Body of pancreas (tissue), 4 donors: ENCODE measurements at regions not wholly inside any gene's neighbourhood (a gene's known extent, or its start where the extent isn't known, plus 50 kb on each side); places are given as distances from the start of the nearest gene placed in this dataset.

Experiments
- POLR2A ChIP-seq, 3 donors: fragments of 450-650 bp; IDR thresholded peaks; one replicate each; pipeline ENCODE4 v1.6.1; 2016; ENCODE audit warnings: antibody characterized with exemption in 3 of 3, mild to moderate bottlenecking in 2 of 3
- TF ChIP-seq, protein P1 (sequence below), 7 experiments: fragments of 450-650 bp in 4 of 7; fragments of 200-600 bp in 3 of 7; sonication (generic) in 3 of 7; IDR thresholded peaks; one replicate each; pipeline ENCODE4 v1.5.1; 2016 to 2019; ENCODE audit warnings: antibody characterized with exemption in 7 of 7

- TF ChIP-seq, protein P1, sequence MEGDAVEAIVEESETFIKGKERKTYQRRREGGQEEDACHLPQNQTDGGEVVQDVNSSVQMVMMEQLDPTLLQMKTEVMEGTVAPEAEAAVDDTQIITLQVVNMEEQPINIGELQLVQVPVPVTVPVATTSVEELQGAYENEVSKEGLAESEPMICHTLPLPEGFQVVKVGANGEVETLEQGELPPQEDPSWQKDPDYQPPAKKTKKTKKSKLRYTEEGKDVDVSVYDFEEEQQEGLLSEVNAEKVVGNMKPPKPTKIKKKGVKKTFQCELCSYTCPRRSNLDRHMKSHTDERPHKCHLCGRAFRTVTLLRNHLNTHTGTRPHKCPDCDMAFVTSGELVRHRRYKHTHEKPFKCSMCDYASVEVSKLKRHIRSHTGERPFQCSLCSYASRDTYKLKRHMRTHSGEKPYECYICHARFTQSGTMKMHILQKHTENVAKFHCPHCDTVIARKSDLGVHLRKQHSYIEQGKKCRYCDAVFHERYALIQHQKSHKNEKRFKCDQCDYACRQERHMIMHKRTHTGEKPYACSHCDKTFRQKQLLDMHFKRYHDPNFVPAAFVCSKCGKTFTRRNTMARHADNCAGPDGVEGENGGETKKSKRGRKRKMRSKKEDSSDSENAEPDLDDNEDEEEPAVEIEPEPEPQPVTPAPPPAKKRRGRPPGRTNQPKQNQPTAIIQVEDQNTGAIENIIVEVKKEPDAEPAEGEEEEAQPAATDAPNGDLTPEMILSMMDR (IDR thresholded peaks at IDR 0.05): no peak
- no peak for TF ChIP-seq POLR2A (IDR thresholded peaks at IDR 0.05)
These were observed 91.8 kb upstream of the EEA1 start for GRCh38 chr12:93020631-93021597.
